Activated CD4-positive, alpha-beta T cell treated with anti-CD3 and anti-CD28 coated beads, Interleukin-2, amount 10 ng/mL, durations not matched to agents 7 days and 5 days (primary cell): ENCODE measurements at regions not wholly inside any gene's neighbourhood (a gene's known extent, or its start where the extent isn't known, plus 50 kb on each side); places are given as distances from the start of the nearest gene placed in this dataset.
A peak's percentile ranks its signal among the peaks of the same experiment; 100 is the strongest.

Source experiments
- CTCF ChIA-PET: fragments of 350-600 bp; sonication (Branson Sonifier 250); formaldehyde crosslinking; loops from one replicate; lab custom pipeline; 2021; ENCODE audit warnings: antibody characterized with exemption; lab: Charles Lee
- POLR2A ChIA-PET: fragments of 350-600 bp; sonication (Branson Sonifier 250); formaldehyde crosslinking; loops from one replicate; lab custom pipeline; 2021; ENCODE audit warnings: antibody characterized with exemption; lab: Charles Lee
- DNase-seq: peaks from one replicate; pipeline ENCODE4 v3.0.0-alpha.2; 2020
- H3K27ac Mint-ChIP-seq: one replicate; pipeline ENCODE4 v1.8.0; 2021; ENCODE audit warnings: mild to moderate bottlenecking, moderate library complexity, mixed read lengths
- H3K27me3 Mint-ChIP-seq: one replicate; pipeline ENCODE4 v1.8.0; 2021; ENCODE audit warnings: mixed read lengths
- H3K36me3 Mint-ChIP-seq: one replicate; pipeline ENCODE4 v1.8.0; 2021; ENCODE audit warnings: low read depth, mixed read lengths
- H3K4me1 Mint-ChIP-seq: one replicate; pipeline ENCODE4 v1.8.0; 2021; ENCODE audit warnings: mixed read lengths
- H3K4me3 Mint-ChIP-seq: one replicate; pipeline ENCODE4 v1.8.0; 2021; ENCODE audit warnings: mild to moderate bottlenecking, moderate library complexity, mixed read lengths
- H3K9me3 Mint-ChIP-seq: one replicate; pipeline ENCODE4 v1.8.0; 2021; ENCODE audit warnings: mixed read lengths

DNA sequence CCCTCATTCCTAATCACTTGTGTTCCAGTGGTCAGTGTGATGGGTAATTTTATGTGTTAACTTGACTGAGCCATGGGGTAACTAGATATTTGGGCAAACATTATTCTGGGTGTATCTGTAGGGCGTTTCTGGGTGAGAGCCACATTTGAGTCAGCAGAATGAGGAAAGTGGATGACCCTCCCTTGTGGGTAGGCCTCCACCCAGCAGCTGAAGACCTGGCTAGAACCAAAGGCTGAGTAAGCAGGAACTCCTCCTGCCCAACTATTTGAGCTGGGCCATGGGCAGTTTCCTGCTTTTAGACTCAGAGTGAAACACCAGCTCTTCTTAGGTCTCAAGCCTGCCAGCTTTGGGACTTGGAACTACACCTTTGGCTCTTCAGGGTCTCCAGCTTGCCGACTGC lies 141.8 kb downstream of the ACKR3 start:
- Mint-ChIP-seq H3K27me3 (peaks cover 13% of the 10 kb centered on the region), H3K4me3 (no peak overlapping the region), H3K9me3 (no peaks in the 10 kb centered on the region), H3K36me3 (no peaks in the 10 kb centered on the region), H3K4me1 (peaks cover 3% of the 10 kb centered on the region), H3K27ac (peak overlapping the region; percentile 42)
- CTCF ChIA-PET: no interaction called here
- no peak for DNase-seq
- POLR2A ChIA-PET: no interaction called here

DNA sequence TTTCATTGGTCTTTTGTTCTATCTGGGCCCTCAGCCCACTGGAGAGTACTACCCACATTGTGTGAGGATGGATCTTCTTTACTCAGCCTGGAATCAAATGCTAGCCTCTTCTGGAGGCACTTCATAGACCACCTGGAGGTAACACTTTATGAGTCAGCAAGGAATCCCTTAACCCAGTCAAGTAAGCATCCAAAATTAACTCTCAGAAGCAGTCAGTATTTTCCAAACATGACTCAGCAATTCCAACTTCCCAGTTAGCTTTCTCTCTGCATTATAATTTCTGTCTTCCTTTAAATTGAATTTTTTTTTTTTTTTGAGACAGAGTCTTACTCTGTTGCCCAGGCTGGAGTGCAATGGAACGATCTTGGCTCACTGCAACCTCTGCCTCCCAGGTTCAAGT lies 142.7 kb downstream of the ACKR3 start:
- CTCF ChIA-PET: interaction anchor here (0.6 kb wide), 1 partner anchor 160 kb away, joined by 3 read pairs; no protein-coding TSS in a partner anchor
- H3K9me3 Mint-ChIP-seq: no peaks in the 10 kb centered on the region
- peaks cover 3% of the 10 kb centered on the region for H3K4me1 Mint-ChIP-seq
- no peak overlapping the region for H3K27ac Mint-ChIP-seq
- DNase-seq: no peak
- peaks cover 15% of the 10 kb centered on the region for H3K27me3 Mint-ChIP-seq
- POLR2A ChIA-PET: no interaction called here
- no peak overlapping the region for H3K4me3 Mint-ChIP-seq
- no peaks in the 10 kb centered on the region for H3K36me3 Mint-ChIP-seq

DNA sequence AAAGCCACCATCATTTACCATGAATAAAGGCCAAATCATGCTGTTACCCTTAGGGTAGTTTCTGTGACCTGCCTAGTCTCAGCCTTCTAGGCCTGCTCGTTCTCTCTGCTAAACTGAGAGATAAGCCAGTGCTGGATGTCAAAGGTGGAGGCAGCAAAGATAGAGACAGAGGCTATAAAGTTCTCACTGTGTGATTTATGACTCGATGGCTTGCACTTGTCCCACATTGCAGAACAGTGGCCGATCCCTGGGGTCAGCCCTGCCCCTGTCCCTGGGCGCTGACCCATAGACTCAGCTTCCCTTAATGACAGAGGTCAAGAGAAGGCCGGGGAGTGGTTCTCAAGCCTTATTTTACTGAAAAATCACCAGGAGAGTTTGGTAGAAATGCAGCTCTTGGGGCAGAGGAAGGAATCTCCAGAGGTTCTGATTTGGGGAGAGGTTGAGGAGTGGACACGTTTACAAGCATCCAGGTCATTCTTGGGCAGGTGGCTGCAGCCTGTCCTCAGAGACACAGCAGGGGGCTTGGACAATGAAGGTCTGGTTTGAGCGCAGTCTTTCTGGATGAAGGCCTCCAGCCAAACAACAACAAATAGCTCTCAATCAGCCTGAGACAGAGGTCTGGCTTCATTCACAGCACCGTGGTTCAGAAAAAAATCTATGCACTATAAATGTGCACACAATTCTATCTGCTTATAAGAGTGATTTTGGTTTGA lies 143.5 kb downstream of the ACKR3 start:
- no peak for DNase-seq
- Mint-ChIP-seq H3K4me3 (no peak overlapping the region), H3K36me3 (no peaks in the 10 kb centered on the region), H3K27me3 (peaks cover 15% of the 10 kb centered on the region), H3K9me3 (no peaks in the 10 kb centered on the region), H3K4me1 (peaks cover 3% of the 10 kb centered on the region), H3K27ac (no peak overlapping the region)
- ChIA-PET CTCF (no interaction called here), POLR2A (no interaction called here)

DNA sequence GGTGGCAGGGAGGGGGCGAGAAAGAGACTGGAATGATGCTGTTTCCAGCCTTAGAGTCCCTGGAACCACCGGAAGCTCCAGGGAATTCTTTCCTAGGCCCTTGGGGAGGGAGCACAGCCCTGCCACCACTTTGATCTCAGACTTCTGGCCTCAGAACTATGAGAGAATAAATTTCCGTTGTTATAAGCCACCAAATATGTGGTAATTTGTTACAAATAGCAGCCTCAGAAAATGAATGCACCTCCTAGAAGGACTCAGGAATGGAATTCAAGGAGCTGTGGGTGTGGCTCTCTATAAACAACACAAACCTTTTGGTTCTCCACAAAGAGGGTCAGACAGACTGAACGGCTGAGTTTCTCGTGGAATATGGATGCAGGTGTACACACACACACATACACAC lies 144.5 kb downstream of the ACKR3 start:
- Mint-ChIP-seq H3K36me3 (no peaks in the 10 kb centered on the region), H3K9me3 (no peaks in the 10 kb centered on the region)

DNA sequence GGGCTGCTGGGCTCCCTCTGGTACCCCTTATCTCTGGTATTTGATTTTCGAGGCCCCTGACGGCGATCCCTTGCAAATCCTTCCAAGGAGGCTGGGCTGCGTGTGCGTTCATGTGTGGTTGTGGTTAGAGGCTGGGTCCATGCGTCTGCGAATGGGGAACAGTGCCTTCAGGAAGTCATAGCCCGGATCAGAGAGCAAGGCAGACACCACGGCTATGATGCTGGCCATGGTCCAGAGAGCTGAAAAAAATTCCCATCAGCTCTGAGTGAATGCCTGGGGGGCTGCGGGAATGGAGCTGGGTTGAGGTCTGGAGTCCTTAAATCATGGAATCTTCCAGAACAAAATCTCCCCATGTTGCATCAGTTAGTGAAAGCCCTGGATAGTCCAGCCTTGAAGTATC lies 145.5 kb downstream of the ACKR3 start:
- Mint-ChIP-seq H3K4me1 (peaks cover 3% of the 10 kb centered on the region), H3K9me3 (no peaks in the 10 kb centered on the region), H3K36me3 (no peaks in the 10 kb centered on the region), H3K4me3 (no peak overlapping the region), H3K27ac (no peak overlapping the region), H3K27me3 (peaks cover 15% of the 10 kb centered on the region)
- no peak for DNase-seq
- ChIA-PET CTCF (no interaction called here), POLR2A (no interaction called here)

More for the DNA sequence above, 144.5 kb downstream of the ACKR3 start:
- no peak overlapping the region for H3K27ac Mint-ChIP-seq
- H3K4me1 Mint-ChIP-seq: peaks cover 3% of the 10 kb centered on the region
- ChIA-PET POLR2A (no interaction called here), CTCF (no interaction called here)
- H3K4me3 Mint-ChIP-seq: no peak overlapping the region
- DNase-seq: no peak
- peaks cover 15% of the 10 kb centered on the region for H3K27me3 Mint-ChIP-seq

DNA sequence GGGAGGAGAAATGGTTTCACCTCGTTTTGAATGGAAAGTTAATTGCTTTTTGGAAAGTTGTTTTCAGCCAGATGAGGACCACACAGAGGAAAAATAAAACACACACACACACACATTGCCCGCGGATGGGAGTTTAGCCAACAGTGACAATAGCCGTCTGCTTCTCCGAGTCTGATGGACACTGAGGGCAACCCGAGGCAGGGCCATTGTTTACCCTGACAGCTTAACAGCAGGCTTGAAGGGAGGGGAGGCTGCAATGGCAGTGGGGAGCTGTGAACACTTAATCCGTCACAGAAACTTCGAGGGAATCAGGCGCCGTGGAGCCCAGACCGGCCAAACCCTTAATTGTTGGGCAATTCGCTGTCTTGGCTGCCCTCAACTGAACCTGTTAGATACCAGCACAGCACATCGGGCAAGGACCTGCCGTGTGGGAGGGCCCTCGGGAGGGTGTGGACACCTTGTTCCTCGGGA lies 145.9 kb downstream of the ACKR3 start:
- Mint-ChIP-seq H3K27me3 (peaks cover 15% of the 10 kb centered on the region), H3K4me3 (no peak overlapping the region), H3K9me3 (no peaks in the 10 kb centered on the region), H3K4me1 (peaks cover 3% of the 10 kb centered on the region), H3K36me3 (no peaks in the 10 kb centered on the region), H3K27ac (no peak overlapping the region)
- POLR2A ChIA-PET: no interaction called here
- CTCF ChIA-PET: no interaction called here
- no peak for DNase-seq

DNA sequence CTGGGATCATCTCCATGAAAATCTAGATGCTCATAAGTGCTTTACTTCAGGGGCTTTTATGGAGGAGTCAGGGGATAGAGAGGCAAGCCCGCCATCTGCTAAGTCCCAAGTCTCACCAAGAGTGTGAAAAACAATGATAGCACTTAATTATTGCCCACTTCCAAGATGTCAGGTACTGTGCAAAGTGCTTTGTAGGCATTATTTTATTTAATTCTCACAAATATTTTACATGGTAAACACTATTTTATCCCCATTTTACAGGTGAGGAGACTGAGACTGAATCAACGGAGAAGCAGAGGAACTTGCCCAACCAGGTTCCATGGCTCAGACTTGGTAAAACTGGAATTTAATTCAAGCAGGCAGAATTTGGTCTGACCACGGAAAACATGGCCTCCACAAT lies 147.5 kb downstream of the ACKR3 start:
- no peaks in the 10 kb centered on the region for H3K36me3 Mint-ChIP-seq
- H3K9me3 Mint-ChIP-seq: no peaks in the 10 kb centered on the region
- no peak for DNase-seq

DNA sequence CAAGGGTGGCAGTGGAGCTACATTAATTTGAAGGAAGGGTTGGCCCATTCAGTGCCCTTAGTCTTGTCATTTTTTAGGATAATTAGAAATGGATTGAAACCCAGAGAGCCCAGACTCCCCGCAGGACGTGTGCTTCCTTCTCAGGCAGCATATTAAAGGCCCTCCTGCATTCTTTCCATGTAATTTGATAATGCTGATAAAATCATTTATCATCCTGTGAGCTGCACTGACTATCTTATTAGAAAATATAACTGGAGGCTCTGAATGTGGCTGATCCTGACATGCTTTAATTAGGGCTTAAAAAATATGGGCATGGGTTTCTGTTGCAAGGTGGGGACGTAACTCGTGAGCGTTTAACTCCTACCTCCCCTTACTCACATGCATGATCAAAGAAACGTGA lies 148.1 kb downstream of the ACKR3 start:
- CTCF ChIA-PET: no interaction called here
- Mint-ChIP-seq H3K9me3 (no peaks in the 10 kb centered on the region), H3K4me1 (no peaks in the 10 kb centered on the region), H3K27me3 (peaks cover 15% of the 10 kb centered on the region), H3K4me3 (no peak overlapping the region), H3K27ac (no peak overlapping the region), H3K36me3 (no peaks in the 10 kb centered on the region)
- POLR2A ChIA-PET: no interaction called here
- no peak for DNase-seq

More for the DNA sequence above, 147.5 kb downstream of the ACKR3 start:
- Mint-ChIP-seq H3K4me1 (no peaks in the 10 kb centered on the region), H3K27me3 (peaks cover 15% of the 10 kb centered on the region), H3K27ac (no peak overlapping the region), H3K4me3 (no peak overlapping the region)
- POLR2A ChIA-PET: no interaction called here
- CTCF ChIA-PET: no interaction called here

DNA sequence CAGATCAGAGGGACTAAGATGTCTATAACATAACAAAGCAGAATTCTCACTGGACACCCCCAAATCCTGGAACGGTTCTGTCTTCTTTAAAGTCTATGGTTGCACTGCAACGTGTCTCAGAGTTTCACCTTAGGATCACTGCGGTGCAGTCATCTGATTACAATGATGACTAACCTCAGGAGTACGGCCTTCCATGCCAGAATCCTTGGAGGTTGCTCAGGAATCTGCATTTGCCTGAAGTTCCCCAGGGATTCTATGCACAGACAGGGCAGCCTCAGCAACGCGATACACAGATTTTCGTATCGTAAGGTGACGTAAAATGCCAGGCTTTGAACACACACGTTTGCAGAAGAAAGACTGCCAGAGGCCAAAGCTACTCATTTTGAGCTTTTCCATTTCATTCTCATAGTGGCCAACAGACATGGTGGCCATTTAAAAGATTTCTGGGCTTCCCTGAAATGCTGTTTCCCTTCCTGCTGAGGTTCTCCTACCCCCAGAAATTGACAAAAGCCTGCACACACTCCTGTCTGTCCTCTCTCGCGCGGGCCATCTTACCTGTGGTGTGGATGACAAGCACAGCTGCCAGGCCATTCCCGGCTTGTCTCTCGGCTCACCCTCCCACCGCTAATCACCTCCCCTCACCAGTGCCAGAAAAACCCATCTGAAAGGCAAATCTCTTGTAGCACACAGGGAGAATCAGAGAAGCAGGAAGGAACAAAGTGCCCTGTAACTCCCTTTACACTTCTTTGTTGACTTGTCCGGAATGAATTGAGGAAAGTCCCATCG lies 148.8 kb downstream of the ACKR3 start:
- no peak for DNase-seq
- Mint-ChIP-seq H3K27me3 (peaks cover 15% of the 10 kb centered on the region), H3K4me3 (no peak overlapping the region), H3K9me3 (no peaks in the 10 kb centered on the region), H3K36me3 (no peaks in the 10 kb centered on the region), H3K27ac (no peak overlapping the region), H3K4me1 (no peaks in the 10 kb centered on the region)
- ChIA-PET CTCF (no interaction called here), POLR2A (no interaction called here)

DNA sequence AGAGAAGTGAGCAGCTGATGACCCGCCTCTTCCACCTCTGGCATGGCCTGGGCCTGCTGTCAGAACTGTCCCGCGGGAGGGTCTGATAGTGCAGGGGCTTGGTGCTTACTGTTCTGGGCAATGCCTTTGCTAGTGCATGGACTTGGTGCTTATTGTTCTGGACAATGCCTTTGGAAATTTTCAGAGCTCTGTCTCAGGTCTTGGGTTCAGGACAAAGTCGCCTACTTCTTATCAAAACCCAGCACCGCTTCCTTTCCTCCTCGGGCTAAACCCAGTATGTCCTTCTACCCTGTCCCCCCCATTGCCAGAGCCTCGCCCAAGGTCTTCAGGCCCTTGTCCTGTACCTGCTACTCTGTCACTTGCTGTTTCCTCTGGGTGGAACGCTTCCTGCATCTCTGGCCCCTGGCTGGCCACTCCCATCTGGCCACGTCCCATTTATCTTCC lies 149.6 kb downstream of the ACKR3 start:
- Mint-ChIP-seq H3K9me3 (no peaks in the 10 kb centered on the region), H3K4me1 (no peaks in the 10 kb centered on the region), H3K27ac (no peak overlapping the region), H3K36me3 (no peaks in the 10 kb centered on the region), H3K27me3 (peaks cover 15% of the 10 kb centered on the region), H3K4me3 (no peak overlapping the region)
- POLR2A ChIA-PET: no interaction called here
- no peak for DNase-seq
- CTCF ChIA-PET: no interaction called here

DNA sequence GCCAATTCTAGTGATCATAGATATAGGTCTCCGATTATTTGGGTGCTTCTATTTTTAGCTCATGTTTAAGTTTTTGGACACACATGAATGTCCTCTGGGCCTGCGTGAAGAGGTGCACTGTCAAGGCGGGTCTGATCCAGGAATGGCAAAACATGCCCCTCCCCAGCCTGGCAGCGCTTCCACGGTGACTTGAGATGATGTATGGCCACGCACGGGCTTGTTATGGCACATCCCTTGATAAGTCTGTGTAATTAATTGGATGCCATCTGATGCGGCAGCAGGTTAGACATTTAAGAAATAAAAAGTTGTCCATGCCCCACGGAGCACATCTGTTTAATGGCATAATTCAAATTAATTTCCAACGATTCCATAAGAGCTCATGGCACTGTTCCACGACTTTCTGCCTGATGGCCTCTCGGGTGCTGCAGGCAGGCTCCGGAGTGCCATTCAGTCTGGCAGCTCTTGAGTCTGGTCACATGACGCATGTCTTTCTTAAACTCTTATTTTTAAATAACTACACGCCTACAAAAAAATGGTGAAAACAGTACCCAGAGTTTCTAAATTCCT lies 151.4 kb downstream of the ACKR3 start:
- Mint-ChIP-seq H3K27me3 (peaks cover 5% of the 10 kb centered on the region), H3K36me3 (no peaks in the 10 kb centered on the region), H3K4me1 (no peaks in the 10 kb centered on the region), H3K27ac (no peak overlapping the region), H3K4me3 (no peak overlapping the region), H3K9me3 (no peaks in the 10 kb centered on the region)
- ChIA-PET CTCF (interaction anchor here (0.5 kb wide), 1 partner anchor 150 kb away, joined by 3 read pairs; no protein-coding TSS in a partner anchor), POLR2A (no interaction called here)
- DNase-seq: no peak

DNA sequence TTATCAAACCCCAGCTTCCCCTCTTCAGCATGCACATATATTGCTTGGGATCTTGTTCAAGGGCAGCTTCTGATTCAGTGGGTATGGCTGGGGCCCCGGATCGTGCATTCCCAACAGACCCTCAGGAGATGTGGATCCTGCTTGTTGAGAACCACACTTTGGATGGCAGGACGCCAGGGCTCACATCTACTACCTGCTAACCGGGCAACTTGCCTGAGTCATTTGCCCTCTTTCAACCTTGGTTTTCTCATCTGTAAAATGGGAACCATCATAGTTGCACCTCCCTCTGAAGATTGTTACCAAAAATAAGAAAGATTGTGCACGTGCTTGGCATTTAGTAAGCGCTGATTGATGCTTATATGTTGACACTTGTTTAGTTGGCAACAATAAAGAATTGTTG lies 154.6 kb downstream of the ACKR3 start:
- Mint-ChIP-seq H3K4me3 (no peak overlapping the region), H3K9me3 (no peaks in the 10 kb centered on the region), H3K27me3 (no peaks in the 10 kb centered on the region), H3K4me1 (no peaks in the 10 kb centered on the region), H3K36me3 (no peaks in the 10 kb centered on the region), H3K27ac (no peak overlapping the region)
- CTCF ChIA-PET: no interaction called here
- DNase-seq: no peak
- POLR2A ChIA-PET: no interaction called here
